DMS53 (cell line): ENCODE measurements at regions not wholly inside any gene's neighbourhood (a gene's known extent, or its start where the extent isn't known, plus 50 kb on each side); places are given as distances from the start of the nearest gene placed in this dataset.
"Not testable (repeated sequence)": the region's sequence is repeated elsewhere in the genome, so short reads cannot be mapped to it uniquely, and the experiment has no call there.

Experiments used
- DNase-seq: peaks from one replicate; lab custom pipeline; 2025; lab: John Stamatoyannopoulos, UW

GRCh38 chr6:154632119-154632518, 101.1 kb upstream of the SCAF8 start:
- DNase-seq: no peak

DNA sequence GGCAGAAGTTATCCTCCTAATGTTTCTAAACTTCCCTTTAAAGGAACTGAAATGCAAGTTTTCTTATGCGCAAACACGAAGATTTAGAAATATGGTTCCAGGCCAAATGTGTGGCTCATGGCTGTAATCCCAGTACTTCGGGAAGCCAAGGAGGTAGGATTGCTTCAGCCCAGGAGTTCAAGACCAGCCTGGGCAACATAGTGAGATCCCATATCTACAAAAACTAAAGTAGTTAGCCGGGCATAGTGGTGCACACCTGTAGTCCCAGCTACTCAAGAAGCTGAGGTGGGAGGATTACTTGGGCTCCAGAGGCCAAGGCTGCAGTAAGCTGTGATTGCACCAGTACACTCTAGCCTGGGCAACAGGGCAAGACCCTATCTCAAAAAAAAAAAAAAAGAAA, 95.8 kb upstream of the SCAF8 start:
- no peak for DNase-seq

DNA sequence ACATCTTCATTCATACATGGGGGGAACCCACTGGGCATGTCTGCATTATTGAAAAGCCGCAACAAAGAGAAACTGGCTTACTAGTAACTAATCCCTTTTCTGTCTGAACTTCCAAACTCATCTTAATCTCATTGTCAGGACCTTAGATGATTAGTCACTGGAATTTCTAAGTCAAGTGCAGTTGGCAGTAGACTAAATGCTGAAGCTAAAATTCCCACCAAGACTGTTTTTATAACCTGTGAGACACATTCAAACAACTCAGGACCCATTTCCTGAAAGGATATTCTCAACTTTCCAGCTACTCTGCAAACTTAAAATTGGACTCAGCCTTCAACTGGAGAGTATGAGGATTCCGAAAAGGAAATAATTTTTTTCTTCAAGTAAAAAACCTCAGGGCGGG, 94.8 kb upstream of the SCAF8 start:
- DNase-seq: no peak

DNA sequence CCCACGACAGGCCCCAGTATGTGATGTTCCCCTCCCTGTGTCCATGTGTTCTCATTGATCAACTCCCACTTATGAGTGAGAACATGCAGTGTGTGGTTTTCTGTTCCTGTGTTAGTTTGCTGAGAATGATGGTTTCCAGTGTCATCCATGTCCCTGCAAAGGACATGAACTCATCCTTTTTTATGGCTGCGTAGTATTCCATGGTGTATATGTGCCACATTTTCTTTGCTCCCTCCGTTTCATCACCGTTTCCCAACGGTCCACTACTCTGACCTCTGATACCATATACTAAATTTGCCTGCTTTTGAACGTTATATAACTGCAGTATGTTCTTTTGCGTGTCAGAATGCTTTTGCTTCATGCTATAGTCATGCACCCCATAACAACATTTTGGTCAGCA, 94.0 kb upstream of the SCAF8 start:
- not testable (repeated sequence) for DNase-seq

GRCh38 chr6:154648188-154648887, 84.9 kb upstream of the SCAF8 start:
- DNase-seq: no peak

- peak; percentile 69 for DNase-seq
Measured at GRCh38 chr6:154648888-154649205, 84.4 kb upstream of the SCAF8 start.

- DNase-seq: no peak
Measured at GRCh38 chr6:154649721-154650120, 83.5 kb upstream of the SCAF8 start.

DNA sequence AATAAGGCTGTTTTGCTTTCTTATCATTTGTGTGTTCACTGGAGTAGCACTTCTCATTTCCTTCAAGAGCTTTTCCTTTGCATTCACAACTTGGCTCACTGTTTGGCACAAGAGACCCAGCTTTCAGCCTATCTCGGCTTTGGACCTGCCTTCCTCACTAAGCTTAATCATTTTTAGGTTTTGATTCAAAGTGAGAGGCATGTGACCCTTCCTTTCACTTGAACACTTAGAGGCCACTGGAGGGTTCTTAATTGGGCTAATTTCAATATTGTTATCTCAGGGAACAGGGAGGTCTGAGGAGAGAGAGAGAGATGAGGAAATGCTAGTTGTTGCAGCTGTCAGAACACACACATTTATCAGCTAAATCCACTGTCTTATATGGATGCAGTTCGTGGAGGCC, 82.9 kb upstream of the SCAF8 start:
- no peak for DNase-seq

GRCh38 chr6:154651656-154652055, 81.6 kb upstream of the SCAF8 start:
- DNase-seq: no peak

- no peak for DNase-seq
Measured at GRCh38 chr6:154653385-154653784, 79.8 kb upstream of the SCAF8 start.

DNA sequence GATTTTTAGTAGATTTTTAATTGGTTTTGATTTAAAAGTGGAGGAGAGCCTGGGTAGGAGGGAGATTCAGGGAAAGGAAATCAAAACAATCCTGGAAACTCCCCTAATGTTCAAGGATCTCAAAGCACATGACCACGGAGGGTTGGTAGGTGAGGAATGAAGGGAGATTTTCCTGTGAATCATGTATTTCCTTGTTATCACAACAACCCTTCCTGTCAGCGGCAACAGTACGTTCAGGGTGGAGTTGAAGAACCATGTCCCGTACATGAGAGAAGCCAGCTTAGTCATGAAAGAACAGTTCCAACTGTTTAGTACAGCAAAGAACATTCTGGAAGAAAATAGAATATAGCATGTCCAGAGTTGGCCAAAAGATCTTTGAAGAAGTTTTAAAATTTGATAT, 79.4 kb upstream of the SCAF8 start:
- peak; percentile 57 for DNase-seq

GRCh38 chr6:154656660-154657059, 76.6 kb upstream of the SCAF8 start:
- no peak for DNase-seq

GRCh38 chr6:154661768-154662167, 71.4 kb upstream of the SCAF8 start:
- no peak for DNase-seq

GRCh38 chr6:154664287-154664686, 68.9 kb upstream of the SCAF8 start:
- no peak for DNase-seq

- no peak for DNase-seq
Measured at GRCh38 chr6:154668156-154668555, 65.1 kb upstream of the SCAF8 start.

DNA sequence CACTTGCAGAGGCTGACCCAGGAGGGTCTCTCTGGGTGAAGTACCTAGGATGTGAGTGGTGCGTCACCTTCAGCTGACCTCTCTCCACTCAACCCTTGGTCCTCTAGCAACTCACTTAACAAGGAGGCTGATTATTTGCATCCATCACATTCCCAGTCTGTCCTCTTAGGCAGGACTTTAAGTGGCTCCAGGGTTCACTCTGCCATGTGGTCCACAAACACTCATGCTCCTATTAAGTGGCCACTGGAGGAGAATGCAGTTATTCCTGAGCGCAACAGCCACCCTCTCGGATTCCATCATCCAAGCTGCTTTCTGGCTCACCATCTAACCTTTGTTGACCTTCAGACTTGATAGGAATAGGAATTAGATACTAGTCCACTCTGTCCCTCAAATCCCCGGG, 61.1 kb upstream of the SCAF8 start:
- peak; percentile 69 for DNase-seq

- no peak for DNase-seq
Measured at GRCh38 chr6:154673919-154674318, 59.3 kb upstream of the SCAF8 start.

GRCh38 chr6:154675602-154676088, 57.6 kb upstream of the SCAF8 start:
- peak; percentile 93 for DNase-seq

DNA sequence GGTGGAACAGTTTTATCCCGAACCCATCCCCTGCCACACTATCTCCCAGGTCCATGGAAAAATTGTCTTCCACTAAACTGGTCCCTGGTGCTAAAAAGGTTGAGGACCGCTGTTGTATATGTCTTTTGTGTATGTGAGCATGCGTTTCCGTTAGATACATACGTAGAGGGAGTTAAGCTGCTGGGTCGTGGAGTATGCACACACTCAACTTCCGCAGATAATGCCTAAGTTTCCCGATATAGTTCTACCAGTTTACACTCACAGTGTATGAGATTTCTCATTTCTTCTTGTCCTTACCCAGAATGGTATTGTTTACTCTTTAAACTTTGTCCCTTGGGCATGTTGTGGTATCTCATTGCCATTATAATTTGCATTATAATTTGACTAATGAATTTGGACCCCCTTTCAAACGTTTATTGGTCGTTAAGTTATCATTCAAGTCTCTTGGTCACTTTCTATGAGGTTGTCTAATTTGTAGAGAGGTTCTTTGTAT, 50.5 kb upstream of the SCAF8 start:
- DNase-seq: no peak
